Stomach (tissue), 4 donors: ENCODE measurements at regions not wholly inside any gene's neighbourhood (a gene's known extent, or its start where the extent isn't known, plus 50 kb on each side); places are given as distances from the start of the nearest gene placed in this dataset.
"Not testable (repeated sequence)": the region's sequence is repeated elsewhere in the genome, so short reads cannot be mapped to it uniquely, and the experiment has no call there.

ENCODE experiments used
- CTCF ChIP-seq, 7 experiments: fragments of 450-650 bp in 4 of 7; fragments of 200-600 bp in 3 of 7; sonication (generic) in 3 of 7; IDR thresholded peaks; one replicate each; pipeline ENCODE4 v1.5.1; 2016 to 2019; ENCODE audit warnings: antibody characterized with exemption in 7 of 7, control low read depth in 2 of 7, mild to moderate bottlenecking in 1 of 7
- EP300 ChIP-seq: sonication (generic); formaldehyde crosslinking; IDR thresholded peaks from one replicate; pipeline ENCODE4 v1.6.1; 2017; ENCODE audit warnings: antibody characterized with exemption
- POLR2A ChIP-seq, 4 donors: fragments of 450-650 bp; IDR thresholded peaks; one replicate each; pipeline ENCODE4 v1.6.1; 2016; ENCODE audit warnings: antibody characterized with exemption in 4 of 4, control low read depth in 2 of 4, mild to moderate bottlenecking in 1 of 4, moderate library complexity in 1 of 4
- POLR2AphosphoS5 ChIP-seq, 3 donors: sonication (generic); formaldehyde crosslinking; IDR thresholded peaks; one replicate each; pipeline ENCODE4 v1.6.1; 2016; ENCODE audit warnings: antibody characterized with exemption in 3 of 3

DNA sequence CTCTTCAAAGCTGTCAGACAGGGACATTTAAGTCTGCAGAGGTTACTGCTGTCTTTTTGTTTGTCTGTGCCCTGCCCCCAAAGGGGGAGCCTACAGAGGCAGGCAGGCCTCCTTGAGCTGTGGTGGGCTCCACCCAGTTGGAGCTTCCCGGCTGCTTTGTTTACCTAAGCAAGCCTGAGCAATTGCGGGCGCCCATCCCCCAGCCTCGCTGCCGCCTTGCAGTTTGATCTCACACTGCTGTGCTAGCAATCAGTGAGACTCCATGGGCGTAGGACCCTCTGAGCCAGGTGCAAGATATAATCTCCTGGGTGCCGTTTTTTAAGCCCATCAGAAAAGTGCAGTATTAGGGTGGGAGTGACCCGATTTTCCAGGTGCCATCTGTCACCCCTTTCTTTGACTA is 582.6 kb upstream of the TPK1 start:
- TF ChIP-seq POLR2AphosphoS5 (IDR thresholded peaks at IDR 0.05); EP300; CTCF (IDR thresholded peaks at IDR 0.05); POLR2A (IDR thresholded peaks at IDR 0.05): not testable (repeated sequence)
